ENCODE measurements at regions not wholly inside any gene's neighbourhood (a gene's known extent, or its start where the extent isn't known, plus 50 kb on each side); places are given as distances from the start of the nearest gene placed in this dataset.
"Not testable (repeated sequence)": the region's sequence is repeated elsewhere in the genome, so short reads cannot be mapped to it uniquely, and the experiment has no call there.

- intact Hi-C loops (cut with DNase I): no loop called here
- H3K9me3 ChIP-seq: peaks cover 0 to 1% (median 0%) of the 10 kb centered on the region in 12 donors
- no peak overlapping the region for H3K4me3 ChIP-seq
- TF ChIP-seq CTCF (IDR thresholded peaks at IDR 0.05) (no peak), POLR2A (IDR thresholded peaks at IDR 0.05) (no peak)
- H3K4me1 ChIP-seq: peaks cover 0 to 9% (median 1%) of the 10 kb centered on the region in 12 donors
- H3K36me3 ChIP-seq: no peaks in the 10 kb centered on the region
- DNase-seq (no peak), ATAC-seq (no peak)
- no peak overlapping the region for H3K27ac ChIP-seq
- 84 to 93% (median 91%) methylated on average over 8 of the region's 8 CpGs for WGBS, 4 donors
- no peaks in the 10 kb centered on the region for H3K27me3 ChIP-seq
Observed at GRCh38 chr6:157732416-157733161, 90.5 kb upstream of the SNX9 start.

GRCh38 chr6:157736555-157736954, 86.5 kb upstream of the SNX9 start:
- DNase-seq; H3K4me1 ChIP-seq; H3K9me3 ChIP-seq; intact Hi-C loops (cut with DNase I); H3K36me3 ChIP-seq; H3K4me3 ChIP-seq; H3K27ac ChIP-seq; ATAC-seq; H3K27me3 ChIP-seq: not testable (repeated sequence)
- WGBS, 4 donors: 84 to 97% (median 91%) methylated on average over 4 of the region's 4 CpGs

- Histone ChIP-seq H3K4me1 (peaks cover 0 to 26% (median 10%) of the 10 kb centered on the region in 12 donors), H3K9me3 (peaks cover 0 to 4% (median 0%) of the 10 kb centered on the region in 12 donors), H3K27ac (peak overlapping the region in 9 of 12 donors; percentile 17 to 65 (median 38)), H3K36me3 (no peaks in the 10 kb centered on the region), H3K27me3 (no peaks in the 10 kb centered on the region), H3K4me3 (no peak overlapping the region)
- intact Hi-C loops (cut with DNase I): no loop called here
- DNase-seq: no peak
- TF ChIP-seq POLR2A (IDR thresholded peaks at IDR 0.05): no peak
- no peak for TF ChIP-seq CTCF (IDR thresholded peaks at IDR 0.05)
- 46 to 64% (median 57%) methylated on average over 10 of the region's 10 CpGs for WGBS, 4 donors
- no peak for ATAC-seq
Observed at GRCh38 chr6:157741321-157741947, 81.6 kb upstream of the SNX9 start.

- Histone ChIP-seq H3K4me1 (peaks cover 0 to 26% (median 10%) of the 10 kb centered on the region in 12 donors), H3K36me3 (no peaks in the 10 kb centered on the region), H3K9me3 (peaks cover 0 to 4% (median 0%) of the 10 kb centered on the region in 12 donors), H3K4me3 (no peak overlapping the region), H3K27ac (peak overlapping the region in 9 of 12 donors; percentile 17 to 65 (median 38)), H3K27me3 (no peaks in the 10 kb centered on the region)
- TF ChIP-seq CTCF (IDR thresholded peaks at IDR 0.05): no peak
- no peak for TF ChIP-seq POLR2A (IDR thresholded peaks at IDR 0.05)
- intact Hi-C loops (cut with DNase I): no loop called here
- DNase-seq: peak in 3 of 5 donors; percentile 34 to 57 (median 46)
- WGBS, 4 donors: 28 to 53% (median 33%) methylated on average over 5 of the region's 5 CpGs
- peak; percentile 73 to 87 (median 78) for ATAC-seq
Observed at GRCh38 chr6:157741948-157742556, 81.0 kb upstream of the SNX9 start.
